Activated CD4-positive, alpha-beta T cell treated with anti-CD3 and anti-CD28 coated beads, Interleukin-2, amount 10 ng/mL, durations not matched to agents 24 days and 14 days (primary cell): ENCODE measurements at regions not wholly inside any gene's neighbourhood (a gene's known extent, or its start where the extent isn't known, plus 50 kb on each side); places are given as distances from the start of the nearest gene placed in this dataset.
"Not testable (repeated sequence)": the region's sequence is repeated elsewhere in the genome, so short reads cannot be mapped to it uniquely, and the experiment has no call there.

ENCODE experiments used
- DNase-seq: peaks from one replicate; pipeline ENCODE4 v3.0.0; 2022
- H3K27ac Mint-ChIP-seq: one replicate; pipeline ENCODE4 v1.8.0; 2022; ENCODE audit warnings: mild to moderate bottlenecking, mixed read lengths
- H3K27me3 Mint-ChIP-seq: one replicate; pipeline ENCODE4 v1.8.0; 2022; ENCODE audit warnings: mixed read lengths
- H3K36me3 Mint-ChIP-seq: one replicate; pipeline ENCODE4 v1.8.0; 2022; ENCODE audit warnings: low read depth, mild to moderate bottlenecking, mixed read lengths
- H3K4me1 Mint-ChIP-seq: one replicate; pipeline ENCODE4 v1.8.0; 2021; ENCODE audit warnings: mixed read lengths
- H3K4me3 Mint-ChIP-seq: one replicate; pipeline ENCODE4 v1.8.0; 2022; ENCODE audit warnings: mild to moderate bottlenecking, moderate library complexity, mixed read lengths
- H3K9me3 Mint-ChIP-seq: one replicate; pipeline ENCODE4 v1.8.0; 2021; ENCODE audit warnings: mixed read lengths
- intact Hi-C: fragments of 100-400 bp; cut with micrococcal nuclease; formaldehyde crosslinking; loops from one replicate; pipeline ENCODE4 v1.15.1; 2023

DNA sequence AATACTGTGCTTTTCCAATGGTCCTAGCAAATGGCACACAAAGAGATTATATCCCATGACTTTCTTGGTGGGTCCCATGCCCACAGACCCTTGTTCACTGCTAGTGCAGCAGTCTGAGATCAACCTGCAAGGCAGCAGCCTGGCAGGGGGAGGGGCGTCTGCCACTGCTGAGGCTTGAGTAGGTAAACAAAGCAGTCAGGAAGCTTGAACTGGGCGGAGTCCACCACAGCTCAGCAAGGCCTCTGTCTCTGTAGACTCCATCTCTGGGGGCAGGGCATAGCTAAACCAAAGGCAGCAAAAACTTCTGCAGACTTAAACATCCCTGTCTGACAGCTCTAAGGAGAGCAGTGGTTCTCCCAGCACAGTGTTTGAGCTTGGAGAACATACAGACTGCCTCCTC, 82.9 kb downstream of the ZNF737 start:
- H3K9me3 Mint-ChIP-seq, result peaks cover 42% of the 10 kb centered on the region

DNA sequence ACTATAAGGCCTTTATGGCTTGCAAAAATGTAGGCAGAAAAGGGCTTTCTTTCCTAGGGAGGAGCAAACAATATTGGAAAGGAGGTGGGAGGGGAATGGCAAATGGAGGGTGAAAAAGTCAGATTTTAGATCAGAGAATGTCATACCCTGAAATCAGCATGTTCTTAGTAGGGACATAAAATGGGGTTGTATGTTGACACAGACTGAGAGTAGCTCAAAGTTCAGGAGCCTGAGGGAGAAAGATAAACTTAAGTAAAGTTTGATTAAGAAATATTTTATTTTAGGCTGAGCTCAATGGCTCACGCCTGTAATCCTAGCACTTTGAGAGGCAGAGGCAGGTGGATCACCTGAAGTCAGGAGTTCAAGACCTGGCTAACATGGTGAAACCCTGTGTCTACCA, 83.8 kb downstream of the ZNF737 start:
- Mint-ChIP-seq H3K36me3 (no peaks in the 10 kb centered on the region), H3K9me3 (peaks cover 47% of the 10 kb centered on the region), H3K27me3 (no peaks in the 10 kb centered on the region), H3K27ac (no peak overlapping the region), H3K4me3 (no peak overlapping the region), H3K4me1 (no peaks in the 10 kb centered on the region)
- intact Hi-C loops, result no loop called here
- no peak for DNase-seq

More for the DNA sequence above, 82.9 kb downstream of the ZNF737 start:
- no peak overlapping the region for H3K27ac Mint-ChIP-seq
- H3K36me3 Mint-ChIP-seq, result no peaks in the 10 kb centered on the region
- no peak overlapping the region for H3K4me3 Mint-ChIP-seq
- intact Hi-C loops, result no loop called here
- H3K27me3 Mint-ChIP-seq, result no peaks in the 10 kb centered on the region
- DNase-seq, result no peak
- no peaks in the 10 kb centered on the region for H3K4me1 Mint-ChIP-seq

DNA sequence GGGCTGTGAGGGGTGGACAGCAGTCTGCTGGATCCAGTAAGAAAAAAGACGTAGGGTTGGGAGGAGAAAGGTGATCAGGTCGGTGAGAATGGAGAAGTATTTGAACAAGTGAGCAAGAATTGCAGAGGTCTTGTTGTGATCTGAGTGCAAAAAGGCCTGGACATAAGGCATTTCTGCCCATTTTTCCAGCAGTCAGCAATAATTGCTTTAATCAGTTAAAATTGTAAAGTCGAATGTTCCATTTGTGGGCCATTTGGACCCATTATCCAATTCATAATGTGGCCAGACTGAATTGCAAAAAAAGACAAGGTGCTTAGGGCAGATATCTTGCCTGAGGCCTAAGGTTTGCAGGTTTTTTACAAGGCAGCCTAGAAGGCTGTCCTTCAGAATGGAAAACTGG, 86.1 kb downstream of the ZNF737 start:
- H3K36me3 Mint-ChIP-seq, result no peaks in the 10 kb centered on the region
- intact Hi-C loops, result no loop called here

DNA sequence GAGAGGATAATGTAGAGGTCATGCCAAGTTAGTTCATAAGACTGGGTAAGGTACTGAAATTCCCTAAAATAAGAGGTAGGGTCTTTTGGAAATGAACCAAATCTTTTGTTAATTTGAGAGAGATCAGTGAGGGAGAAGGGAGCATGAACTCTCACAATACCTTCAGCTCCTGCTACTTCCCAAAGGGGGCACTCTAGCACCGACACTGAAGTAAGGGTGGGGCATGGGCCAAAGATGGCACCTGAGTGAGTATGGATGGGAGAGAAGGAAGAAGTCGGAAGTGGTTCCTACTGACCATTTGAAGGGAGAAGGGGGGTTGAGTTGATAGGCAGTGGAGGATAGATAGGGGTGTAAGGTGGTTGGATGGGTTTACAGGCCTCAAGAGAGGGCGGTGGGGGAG, 86.6 kb downstream of the ZNF737 start:
- no peak overlapping the region for H3K27ac Mint-ChIP-seq
- H3K4me3 Mint-ChIP-seq, result no peak overlapping the region
- no peak for DNase-seq
- H3K27me3 Mint-ChIP-seq, result no peaks in the 10 kb centered on the region
- H3K9me3 Mint-ChIP-seq, result peaks cover 50% of the 10 kb centered on the region
- H3K36me3 Mint-ChIP-seq, result no peaks in the 10 kb centered on the region
- H3K4me1 Mint-ChIP-seq, result no peaks in the 10 kb centered on the region
- intact Hi-C loops, result no loop called here

More for the DNA sequence above, 86.1 kb downstream of the ZNF737 start:
- Mint-ChIP-seq H3K27me3 (no peaks in the 10 kb centered on the region), H3K27ac (no peak overlapping the region), H3K4me1 (no peaks in the 10 kb centered on the region), H3K4me3 (no peak overlapping the region), H3K9me3 (peaks cover 48% of the 10 kb centered on the region)
- no peak for DNase-seq

DNA sequence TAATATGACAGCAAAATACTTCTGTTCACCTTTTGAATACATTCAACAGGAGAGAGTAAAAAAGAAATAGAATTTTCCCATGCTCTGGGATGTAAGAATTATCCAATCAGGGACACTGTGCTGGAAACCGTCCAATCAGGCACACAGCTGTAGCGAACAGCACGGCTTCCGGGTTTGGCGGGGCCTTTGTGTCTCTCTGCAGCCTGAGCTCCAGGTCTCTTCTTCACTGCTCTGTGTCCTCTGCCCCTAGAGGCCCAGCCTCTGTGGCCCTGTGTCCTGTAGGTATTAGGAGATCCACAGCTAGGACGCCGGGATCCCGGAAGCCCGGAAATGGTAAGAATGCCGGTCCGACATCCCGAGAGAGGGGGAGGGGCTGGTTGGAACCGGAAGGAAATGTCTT, 92.7 kb downstream of the ZNF737 start:
- H3K36me3 Mint-ChIP-seq, result no peaks in the 10 kb centered on the region
- H3K4me3 Mint-ChIP-seq, result no peak overlapping the region
- no peak for DNase-seq
- no peaks in the 10 kb centered on the region for H3K4me1 Mint-ChIP-seq
- H3K27ac Mint-ChIP-seq, result no peak overlapping the region
- intact Hi-C loops, result no loop called here
- H3K9me3 Mint-ChIP-seq, result peaks cover 50% of the 10 kb centered on the region
- H3K27me3 Mint-ChIP-seq, result no peaks in the 10 kb centered on the region

DNA sequence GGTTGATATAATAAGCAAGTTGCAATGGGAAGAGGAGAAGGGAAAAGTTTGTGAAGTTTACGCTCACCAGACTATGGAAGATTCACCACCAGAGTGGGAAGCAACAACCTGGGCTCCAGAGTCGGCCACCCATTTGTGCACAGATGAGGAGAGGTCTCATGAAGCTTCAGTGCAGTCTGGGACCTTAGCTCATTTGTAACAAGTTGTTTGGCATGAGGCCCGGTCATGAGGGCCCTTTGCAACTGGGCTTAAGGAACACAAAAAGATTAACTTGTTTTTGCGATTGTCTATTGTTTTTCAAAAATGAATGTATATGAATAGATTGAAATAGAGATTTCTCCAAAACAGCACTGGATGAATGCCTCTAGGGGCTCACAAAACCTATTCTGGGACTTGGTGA, 94.2 kb downstream of the ZNF737 start:
- Mint-ChIP-seq H3K4me3 (no peak overlapping the region), H3K9me3 (peaks cover 36% of the 10 kb centered on the region), H3K27ac (no peak overlapping the region), H3K36me3 (no peaks in the 10 kb centered on the region), H3K4me1 (no peaks in the 10 kb centered on the region), H3K27me3 (no peaks in the 10 kb centered on the region)
- DNase-seq, result no peak
- intact Hi-C loops, result no loop called here

DNA sequence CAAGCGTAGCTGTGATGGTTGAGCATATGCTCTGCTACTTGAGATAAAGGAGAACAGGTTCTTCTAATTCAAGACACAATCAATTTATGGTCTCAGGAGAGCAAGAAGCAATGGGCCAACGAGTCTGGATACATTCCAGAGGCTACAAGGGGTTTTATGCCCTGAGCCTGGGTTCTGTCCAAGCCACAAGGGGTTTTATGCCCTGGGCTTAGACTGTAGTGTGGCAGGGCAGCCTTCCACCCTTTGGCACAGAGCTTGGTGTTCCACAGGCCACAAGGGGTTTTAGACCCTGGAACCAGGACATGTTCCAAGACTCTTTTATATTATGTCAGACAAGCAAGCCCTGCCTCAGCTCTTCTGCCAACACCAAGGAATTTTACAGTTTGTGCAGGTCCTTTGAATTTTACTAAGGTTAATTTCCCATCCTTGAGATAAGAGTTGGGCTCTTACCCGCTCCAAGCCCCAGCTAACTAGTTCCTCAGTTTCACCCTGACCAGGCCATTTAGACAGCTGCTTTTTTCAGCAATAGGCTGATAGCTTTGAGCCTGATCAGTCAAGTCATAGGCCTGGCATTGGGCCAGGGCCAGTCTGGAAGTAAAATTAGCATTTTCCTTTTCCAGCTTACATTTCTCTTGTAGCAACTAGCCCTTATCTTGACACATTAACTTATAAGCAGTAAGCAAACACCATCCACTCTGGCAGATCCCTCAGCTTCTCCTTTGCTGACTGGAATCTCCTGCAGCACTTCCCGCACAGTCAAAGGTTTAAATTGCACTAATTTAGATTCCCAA, 95.0 kb downstream of the ZNF737 start:
- H3K27me3 Mint-ChIP-seq, result no peaks in the 10 kb centered on the region
- H3K4me3 Mint-ChIP-seq, result no peak overlapping the region
- no peak overlapping the region for H3K27ac Mint-ChIP-seq
- no peaks in the 10 kb centered on the region for H3K4me1 Mint-ChIP-seq
- DNase-seq, result no peak
- no peaks in the 10 kb centered on the region for H3K36me3 Mint-ChIP-seq
- H3K9me3 Mint-ChIP-seq, result peaks cover 27% of the 10 kb centered on the region
- intact Hi-C loops, result no loop called here

DNA sequence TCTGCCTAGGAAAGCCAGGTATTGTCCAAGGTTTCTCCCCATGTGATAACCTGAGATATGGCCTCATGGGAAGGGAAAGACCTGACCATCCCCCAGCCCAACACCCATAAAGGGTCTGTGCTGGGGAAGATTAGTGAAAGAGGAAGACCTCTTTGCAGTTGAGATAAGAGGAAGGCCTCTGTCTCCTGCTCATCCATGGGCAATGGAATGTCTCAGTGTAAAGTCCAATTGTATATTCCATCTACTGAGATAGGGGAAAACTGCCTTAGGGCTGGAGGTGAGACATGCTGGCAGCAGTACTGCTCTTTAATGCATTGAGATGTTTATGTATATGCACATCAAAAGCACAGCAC, 99.0 kb downstream of the ZNF737 start:
- H3K36me3 Mint-ChIP-seq, H3K4me3 Mint-ChIP-seq, H3K27me3 Mint-ChIP-seq, intact Hi-C loops, H3K4me1 Mint-ChIP-seq, H3K27ac Mint-ChIP-seq, DNase-seq: not testable (repeated sequence)
- peaks cover 22% of the 10 kb centered on the region for H3K9me3 Mint-ChIP-seq

DNA sequence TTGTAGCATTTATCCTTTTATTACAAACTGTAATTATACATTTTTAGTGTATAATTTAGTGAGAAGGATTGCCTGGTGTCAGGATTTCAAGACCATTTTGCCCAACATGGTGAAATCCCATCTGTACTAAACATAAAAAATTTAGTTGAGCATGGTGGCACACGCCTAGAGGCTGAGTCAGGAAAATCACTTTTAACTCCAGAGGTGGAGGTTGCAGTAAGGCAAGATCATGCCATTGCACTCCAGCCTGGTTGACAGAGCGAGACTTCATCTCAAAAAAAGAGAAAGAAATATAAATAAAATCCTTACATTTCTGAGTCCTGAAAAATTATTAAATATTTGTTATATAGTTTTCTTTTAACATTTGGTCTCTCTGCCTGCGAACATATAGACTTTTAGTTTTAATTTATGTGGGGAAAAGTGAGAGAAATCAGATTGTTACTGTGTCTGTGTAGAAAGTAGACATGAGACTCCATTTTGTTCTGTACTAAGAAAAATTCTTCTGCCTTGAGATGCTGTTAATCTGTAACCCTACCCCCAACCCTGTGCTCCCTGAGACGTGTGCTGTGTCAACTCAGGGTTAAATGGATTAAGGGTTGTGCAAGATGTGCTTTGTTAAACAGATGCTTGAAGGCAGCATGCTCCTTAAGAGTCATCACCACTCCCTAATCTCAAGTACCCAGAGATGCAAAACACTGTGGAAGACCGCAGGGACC, 99.5 kb downstream of the ZNF737 start:
- H3K4me1 Mint-ChIP-seq, DNase-seq, H3K27ac Mint-ChIP-seq, H3K27me3 Mint-ChIP-seq, H3K4me3 Mint-ChIP-seq, intact Hi-C loops, H3K36me3 Mint-ChIP-seq: not testable (repeated sequence)
- H3K9me3 Mint-ChIP-seq, result peaks cover 22% of the 10 kb centered on the region

DNA sequence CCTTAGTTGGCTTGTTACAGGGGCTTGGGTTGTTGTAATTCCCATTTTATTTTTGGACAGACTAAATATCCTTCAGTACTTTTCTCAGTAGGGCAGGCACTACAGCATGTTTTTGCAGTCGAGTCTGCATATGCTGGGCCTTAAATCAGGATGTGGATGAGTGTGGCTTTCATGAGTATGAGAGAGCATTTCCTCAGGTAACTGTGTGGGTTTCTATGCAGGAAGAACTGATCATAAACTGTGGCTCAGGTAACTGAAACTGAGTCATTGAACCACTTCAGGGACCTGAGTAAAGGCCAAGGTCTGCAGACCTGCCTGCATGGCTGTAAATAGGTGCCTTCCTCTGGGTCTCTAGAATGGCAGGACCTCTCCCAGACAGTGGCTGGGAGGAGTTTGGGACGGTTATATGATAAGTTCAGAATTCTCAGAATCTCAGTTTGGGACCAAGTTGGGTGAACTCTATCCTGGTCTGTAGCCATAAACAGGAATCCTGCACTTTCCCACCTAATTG, 112.1 kb downstream of the ZNF737 start:
- H3K36me3 Mint-ChIP-seq, result no peaks in the 10 kb centered on the region
- no peak overlapping the region for H3K4me3 Mint-ChIP-seq

DNA sequence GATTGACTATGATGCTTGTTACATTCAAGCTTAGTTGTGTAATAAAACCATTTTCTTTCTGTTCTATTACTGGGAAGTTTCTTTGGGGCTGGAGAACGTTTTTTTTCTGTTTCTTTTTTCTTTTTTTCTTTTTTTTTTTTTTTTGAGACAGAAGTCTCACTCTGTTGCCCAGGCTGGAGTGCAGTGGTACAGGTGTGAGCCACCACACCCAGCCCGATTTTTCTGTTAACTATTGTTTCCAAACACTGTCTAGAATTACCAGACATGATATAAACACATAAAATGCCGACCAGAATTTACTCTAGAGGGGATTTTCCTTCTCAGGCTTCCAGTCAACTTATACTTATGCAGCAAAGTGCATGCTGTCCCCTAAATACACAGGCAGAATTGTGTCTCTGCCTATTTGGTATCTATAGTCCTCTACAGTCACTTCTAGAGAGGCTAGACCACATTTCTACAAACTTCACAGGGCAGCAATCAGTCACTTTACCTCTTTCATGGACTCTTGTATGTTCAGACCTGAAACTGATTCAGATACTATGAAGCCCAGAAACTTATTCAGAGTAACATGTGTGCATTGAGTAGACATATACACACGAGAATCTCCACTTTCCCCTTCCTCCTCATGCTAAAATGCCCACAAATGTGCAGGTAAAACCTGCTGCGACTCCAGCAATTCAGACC, 121.2 kb downstream of the ZNF737 start:
- no peaks in the 10 kb centered on the region for H3K4me1 Mint-ChIP-seq
- H3K9me3 Mint-ChIP-seq, result peaks cover 20% of the 10 kb centered on the region
- H3K4me3 Mint-ChIP-seq, result no peak overlapping the region
- no peaks in the 10 kb centered on the region for H3K27me3 Mint-ChIP-seq
- H3K27ac Mint-ChIP-seq, result no peak overlapping the region
- peak; percentile 12 for DNase-seq
- intact Hi-C loops, result no loop called here
- H3K36me3 Mint-ChIP-seq, result no peaks in the 10 kb centered on the region

More for the DNA sequence above, 112.1 kb downstream of the ZNF737 start:
- Mint-ChIP-seq H3K9me3 (peaks cover 8% of the 10 kb centered on the region), H3K27ac (no peak overlapping the region), H3K27me3 (no peaks in the 10 kb centered on the region), H3K4me1 (no peaks in the 10 kb centered on the region)
- intact Hi-C loops, result no loop called here
- DNase-seq, result peak; percentile 27

DNA sequence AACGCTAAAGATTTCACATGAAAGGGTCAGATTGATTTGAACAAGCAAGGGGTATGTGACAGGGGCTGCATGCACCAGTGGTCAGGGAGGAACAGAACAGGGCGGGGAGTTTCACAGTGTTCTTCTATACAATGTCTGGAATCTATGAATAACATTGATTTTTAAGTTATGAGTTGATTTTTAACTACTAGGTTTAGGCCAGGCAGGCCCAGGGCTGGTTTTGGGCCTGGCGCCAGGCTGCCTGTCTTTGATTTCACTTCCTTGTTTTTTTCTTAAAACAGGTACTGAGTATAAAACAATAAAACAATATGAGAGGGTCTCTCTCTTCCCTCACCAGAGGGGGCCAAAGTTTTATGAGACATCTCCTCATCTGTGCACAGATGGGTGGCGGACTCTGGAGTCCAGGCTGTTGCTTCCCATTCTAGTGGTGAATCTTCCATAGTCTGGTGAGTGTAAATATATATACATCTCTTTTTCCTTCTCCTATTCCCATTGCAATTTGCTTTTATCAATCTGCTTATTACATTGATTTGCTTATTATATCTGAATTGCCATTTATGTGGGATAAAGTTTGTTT, 133.2 kb downstream of the ZNF737 start:
- H3K27ac Mint-ChIP-seq, DNase-seq, H3K4me1 Mint-ChIP-seq, H3K36me3 Mint-ChIP-seq, intact Hi-C loops, H3K4me3 Mint-ChIP-seq, H3K27me3 Mint-ChIP-seq: not testable (repeated sequence)
- H3K9me3 Mint-ChIP-seq, result peaks cover 15% of the 10 kb centered on the region

DNA sequence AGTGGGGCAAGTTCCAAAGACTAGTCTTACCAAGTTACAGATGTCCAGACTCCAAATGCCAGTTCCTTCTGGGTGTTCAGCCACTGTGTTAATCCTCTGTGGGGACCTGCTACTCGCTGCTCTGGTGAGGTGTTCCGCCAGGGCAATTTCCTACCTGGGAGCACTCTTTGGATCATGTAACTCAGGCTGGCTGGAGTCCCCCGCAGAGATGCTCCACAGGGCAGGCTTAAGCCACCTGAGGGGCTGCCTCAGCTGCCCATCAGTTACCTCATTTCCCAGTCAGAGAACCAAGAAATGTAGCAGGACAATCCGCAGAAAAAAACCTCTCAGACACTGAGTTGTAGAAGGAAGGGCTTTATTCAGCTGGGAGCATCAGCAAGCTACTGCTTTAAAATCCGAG, 133.8 kb downstream of the ZNF737 start:
- Mint-ChIP-seq H3K4me3 (no peak overlapping the region), H3K36me3 (no peaks in the 10 kb centered on the region), H3K27ac (no peak overlapping the region), H3K9me3 (peaks cover 15% of the 10 kb centered on the region), H3K27me3 (no peaks in the 10 kb centered on the region), H3K4me1 (no peaks in the 10 kb centered on the region)
- intact Hi-C loops, result no loop called here
- DNase-seq, result no peak
